ENCODE measurements at regions not wholly inside any gene's neighbourhood (a gene's known extent, or its start where the extent isn't known, plus 50 kb on each side); places are given as distances from the start of the nearest gene placed in this dataset.

- H3K4me1 Mint-ChIP-seq = peaks cover 24% of the 10 kb centered on the region
- no peak overlapping the region for H3K27ac Mint-ChIP-seq (ENCODE audit: unreplicated experiment)
- H3K4me3 Mint-ChIP-seq = no peak overlapping the region
- no peak for DNase-seq (ENCODE audit: low read depth, low spot score)
- H3K9me3 Mint-ChIP-seq = no peaks in the 10 kb centered on the region
- no peaks in the 10 kb centered on the region for H3K27me3 Mint-ChIP-seq (ENCODE audit: low read depth)
- no peaks in the 10 kb centered on the region for H3K36me3 Mint-ChIP-seq (ENCODE audit: low read depth)
- TF ChIP-seq CTCF (conservative IDR thresholded peaks at IDR 0.05) = no peak
Observed at GRCh38 chr9:82126256-82126655, 137.7 kb downstream of the SPATA31D1 start.

GRCh38 chr9:82127465-82127864 is 138.9 kb downstream of the SPATA31D1 start:
- no peak for TF ChIP-seq CTCF (conservative IDR thresholded peaks at IDR 0.05)

GRCh38 chr9:82128011-82128696 is 139.6 kb downstream of the SPATA31D1 start:
- DNase-seq (ENCODE audit: low read depth, low spot score) = no peak
- no peak for TF ChIP-seq CTCF (conservative IDR thresholded peaks at IDR 0.05)
- peaks cover 24% of the 10 kb centered on the region for H3K4me1 Mint-ChIP-seq
- no peak overlapping the region for H3K4me3 Mint-ChIP-seq
- H3K27me3 Mint-ChIP-seq (ENCODE audit: low read depth) = no peaks in the 10 kb centered on the region
- no peak overlapping the region for H3K27ac Mint-ChIP-seq (ENCODE audit: unreplicated experiment)
- H3K36me3 Mint-ChIP-seq (ENCODE audit: low read depth) = no peaks in the 10 kb centered on the region
- H3K9me3 Mint-ChIP-seq = no peaks in the 10 kb centered on the region

More at GRCh38 chr9:82127465-82127864, 138.9 kb downstream of the SPATA31D1 start:
- Mint-ChIP-seq H3K4me1 (peaks cover 24% of the 10 kb centered on the region), H3K4me3 (no peak overlapping the region), H3K9me3 (no peaks in the 10 kb centered on the region), H3K27ac (ENCODE audit: unreplicated experiment) (no peak overlapping the region), H3K27me3 (ENCODE audit: low read depth) (no peaks in the 10 kb centered on the region), H3K36me3 (ENCODE audit: low read depth) (no peaks in the 10 kb centered on the region)
- DNase-seq (ENCODE audit: low read depth, low spot score) = no peak

GRCh38 chr9:82129708-82130107 is 141.1 kb downstream of the SPATA31D1 start:
- Mint-ChIP-seq H3K4me3 (no peak overlapping the region), H3K27ac (ENCODE audit: unreplicated experiment) (no peak overlapping the region), H3K9me3 (no peaks in the 10 kb centered on the region), H3K4me1 (peaks cover 24% of the 10 kb centered on the region), H3K27me3 (ENCODE audit: low read depth) (no peaks in the 10 kb centered on the region), H3K36me3 (ENCODE audit: low read depth) (no peaks in the 10 kb centered on the region)
- no peak for DNase-seq (ENCODE audit: low read depth, low spot score)
- no peak for TF ChIP-seq CTCF (conservative IDR thresholded peaks at IDR 0.05)

- TF ChIP-seq CTCF (conservative IDR thresholded peaks at IDR 0.05) = no peak
- Mint-ChIP-seq H3K4me1 (peaks cover 24% of the 10 kb centered on the region), H3K27me3 (ENCODE audit: low read depth) (no peaks in the 10 kb centered on the region), H3K9me3 (no peaks in the 10 kb centered on the region), H3K36me3 (ENCODE audit: low read depth) (no peaks in the 10 kb centered on the region), H3K27ac (ENCODE audit: unreplicated experiment) (no peak overlapping the region), H3K4me3 (no peak overlapping the region)
- DNase-seq (ENCODE audit: low read depth, low spot score) = no peak
Observed at GRCh38 chr9:82130331-82131042, 141.9 kb downstream of the SPATA31D1 start.

All from neural crest cell (in vitro differentiated cells).